PFSK-1 (cell line): ENCODE measurements at regions not wholly inside any gene's neighbourhood (a gene's known extent, or its start where the extent isn't known, plus 50 kb on each side); places are given as distances from the start of the nearest gene placed in this dataset.

Experiments
- POLR2AphosphoS5 ChIP-seq: IDR thresholded peaks from 2 replicates; pipeline ENCODE4 v1.6.1; 2012; ENCODE audit warnings: low read depth, mild to moderate bottlenecking, control low read depth, low read length, moderate library complexity
- SIN3A ChIP-seq: IDR thresholded peaks from 2 replicates; pipeline ENCODE4 v1.6.1; 2012; ENCODE audit warnings: mild to moderate bottlenecking, low read length, moderate library complexity, borderline replicate concordance; ENCODE audit not compliant: insufficient read depth
- TAF1 ChIP-seq: IDR thresholded peaks from 2 replicates; pipeline ENCODE4 v1.6.1; 2012; ENCODE audit warnings: low read length, control low read depth, borderline replicate concordance; ENCODE audit not compliant: insufficient read depth
- TF ChIP-seq, protein P1 (sequence below), 2 experiments: IDR thresholded peaks; 2 replicates each; pipeline versions ENCODE4 v1.6.1 to v1.8.0; 2011 to 2012; ENCODE audit warnings: low read depth in 2 of 2, low read length in 2 of 2, control low read depth in 1 of 2, inconsistent platforms in 1 of 2, mild to moderate bottlenecking in 1 of 2, moderate library complexity in 1 of 2; ENCODE audit not compliant: insufficient read depth in 1 of 2

DNA sequence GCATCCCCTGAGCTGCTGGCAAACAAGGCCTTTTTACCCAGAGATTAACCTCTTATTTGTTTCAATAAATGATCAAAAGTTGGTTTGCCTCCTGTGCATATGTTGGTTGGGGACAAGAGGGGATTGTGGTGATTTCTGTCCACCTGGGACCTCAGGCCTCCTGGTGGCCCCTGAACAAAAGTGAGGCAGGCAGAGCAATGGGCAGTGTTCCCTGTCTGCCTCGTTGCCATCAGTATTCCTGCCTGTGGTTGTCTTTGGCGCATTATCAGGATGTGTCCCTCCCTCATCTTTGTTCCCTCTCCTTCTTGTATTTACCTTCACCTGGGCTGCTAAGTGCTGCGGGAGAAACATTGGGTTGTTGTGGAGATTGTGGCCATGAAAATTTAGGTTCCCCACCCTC lies 65.3 kb upstream of the DRD5 start:
- no peak for TF ChIP-seq TAF1
- TF ChIP-seq SIN3A = no peak
- TF ChIP-seq POLR2AphosphoS5 = no peak
- TF ChIP-seq, protein P1, sequence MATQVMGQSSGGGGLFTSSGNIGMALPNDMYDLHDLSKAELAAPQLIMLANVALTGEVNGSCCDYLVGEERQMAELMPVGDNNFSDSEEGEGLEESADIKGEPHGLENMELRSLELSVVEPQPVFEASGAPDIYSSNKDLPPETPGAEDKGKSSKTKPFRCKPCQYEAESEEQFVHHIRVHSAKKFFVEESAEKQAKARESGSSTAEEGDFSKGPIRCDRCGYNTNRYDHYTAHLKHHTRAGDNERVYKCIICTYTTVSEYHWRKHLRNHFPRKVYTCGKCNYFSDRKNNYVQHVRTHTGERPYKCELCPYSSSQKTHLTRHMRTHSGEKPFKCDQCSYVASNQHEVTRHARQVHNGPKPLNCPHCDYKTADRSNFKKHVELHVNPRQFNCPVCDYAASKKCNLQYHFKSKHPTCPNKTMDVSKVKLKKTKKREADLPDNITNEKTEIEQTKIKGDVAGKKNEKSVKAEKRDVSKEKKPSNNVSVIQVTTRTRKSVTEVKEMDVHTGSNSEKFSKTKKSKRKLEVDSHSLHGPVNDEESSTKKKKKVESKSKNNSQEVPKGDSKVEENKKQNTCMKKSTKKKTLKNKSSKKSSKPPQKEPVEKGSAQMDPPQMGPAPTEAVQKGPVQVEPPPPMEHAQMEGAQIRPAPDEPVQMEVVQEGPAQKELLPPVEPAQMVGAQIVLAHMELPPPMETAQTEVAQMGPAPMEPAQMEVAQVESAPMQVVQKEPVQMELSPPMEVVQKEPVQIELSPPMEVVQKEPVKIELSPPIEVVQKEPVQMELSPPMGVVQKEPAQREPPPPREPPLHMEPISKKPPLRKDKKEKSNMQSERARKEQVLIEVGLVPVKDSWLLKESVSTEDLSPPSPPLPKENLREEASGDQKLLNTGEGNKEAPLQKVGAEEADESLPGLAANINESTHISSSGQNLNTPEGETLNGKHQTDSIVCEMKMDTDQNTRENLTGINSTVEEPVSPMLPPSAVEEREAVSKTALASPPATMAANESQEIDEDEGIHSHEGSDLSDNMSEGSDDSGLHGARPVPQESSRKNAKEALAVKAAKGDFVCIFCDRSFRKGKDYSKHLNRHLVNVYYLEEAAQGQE (IDR thresholded peaks at IDR 0.05; ENCODE audit: insufficient read depth in 1 of 2, low read depth in 2 of 2, low read length in 2 of 2) = no peak
